ENCODE measurements at regions not wholly inside any gene's neighbourhood (a gene's known extent, or its start where the extent isn't known, plus 50 kb on each side); places are given as distances from the start of the nearest gene placed in this dataset.
"Not testable (repeated sequence)": the region's sequence is repeated elsewhere in the genome, so short reads cannot be mapped to it uniquely, and the experiment has no call there.

- no peak for DNase-seq
These were observed 1651.5 kb downstream of the LRRC4C start for GRCh38 chr11:39807904-39808303.

- DNase-seq = no peak
These were observed 1652.8 kb downstream of the LRRC4C start for GRCh38 chr11:39806652-39807051.

- DNase-seq = peak in 1 of 3 donors; percentile 14
These were observed 1655.2 kb downstream of the LRRC4C start for GRCh38 chr11:39804271-39804670.

- no peak for DNase-seq
These were observed 1672.8 kb downstream of the LRRC4C start for GRCh38 chr11:39786682-39787081.

- no peak for DNase-seq
These were observed 1673.2 kb downstream of the LRRC4C start for GRCh38 chr11:39786281-39786680.

GRCh38 chr11:39784873-39785272 is 1674.6 kb downstream of the LRRC4C start:
- DNase-seq = no peak

GRCh38 chr11:39780131-39780530 is 1679.3 kb downstream of the LRRC4C start:
- DNase-seq = peak; percentile 2 to 59 (median 42)

GRCh38 chr11:39777035-39777434 is 1682.4 kb downstream of the LRRC4C start:
- no peak for DNase-seq

- DNase-seq = no peak
These were observed 1686.8 kb downstream of the LRRC4C start for GRCh38 chr11:39772525-39773137.

- no peak for DNase-seq
These were observed 1691.2 kb downstream of the LRRC4C start for GRCh38 chr11:39768214-39768613.

- DNase-seq = no peak
These were observed 1714.1 kb downstream of the LRRC4C start for GRCh38 chr11:39745401-39745800.

GRCh38 chr11:39741066-39741465 is 1718.4 kb downstream of the LRRC4C start:
- DNase-seq = no peak

GRCh38 chr11:39736351-39736750 is 1723.1 kb downstream of the LRRC4C start:
- DNase-seq = not testable (repeated sequence)

GRCh38 chr11:39732001-39732400 is 1727.5 kb downstream of the LRRC4C start:
- no peak for DNase-seq

- DNase-seq = no peak
These were observed 1734.4 kb downstream of the LRRC4C start for GRCh38 chr11:39725081-39725480.

GRCh38 chr11:39724404-39724803 is 1735.0 kb downstream of the LRRC4C start:
- no peak for DNase-seq

GRCh38 chr11:39712581-39712980 is 1746.9 kb downstream of the LRRC4C start:
- DNase-seq = no peak

GRCh38 chr11:39690856-39691255 is 1768.6 kb downstream of the LRRC4C start:
- DNase-seq = no peak

GRCh38 chr11:39683951-39684554 is 1775.4 kb downstream of the LRRC4C start:
- no peak for DNase-seq

- no peak for DNase-seq
These were observed 1776.0 kb downstream of the LRRC4C start for GRCh38 chr11:39683288-39683950.

- DNase-seq = no peak
These were observed 1778.0 kb downstream of the LRRC4C start for GRCh38 chr11:39681428-39681827.

- no peak for DNase-seq
These were observed 1780.5 kb downstream of the LRRC4C start for GRCh38 chr11:39678996-39679395.

GRCh38 chr11:39675171-39675570 is 1784.3 kb downstream of the LRRC4C start:
- DNase-seq = no peak

GRCh38 chr11:39674761-39675160 is 1784.7 kb downstream of the LRRC4C start:
- DNase-seq = no peak
